GM18519 (cell line): ENCODE measurements at regions not wholly inside any gene's neighbourhood (a gene's known extent, or its start where the extent isn't known, plus 50 kb on each side); places are given as distances from the start of the nearest gene placed in this dataset.
A peak's percentile ranks its signal among the peaks of the same experiment; 100 is the strongest.
"Not testable (repeated sequence)": the region's sequence is repeated elsewhere in the genome, so short reads cannot be mapped to it uniquely, and the experiment has no call there.

Experiments
- ATAC-seq: cut with Tn5 transposase; IDR thresholded peaks from one replicate; pipeline ENCODE4 v1.9.1; 2021; ENCODE audit warnings: mild to moderate bottlenecking, moderate library complexity; ENCODE audit not compliant: unreplicated experiment, low FRiP score

GRCh38 chr22:47920380-47920959 is 1158.0 kb downstream of the TBC1D22A start:
- no peak for ATAC-seq

GRCh38 chr22:47919893-47920292 is 1157.4 kb downstream of the TBC1D22A start:
- no peak for ATAC-seq

- no peak for ATAC-seq
These were observed 1156.6 kb downstream of the TBC1D22A start for GRCh38 chr22:47919001-47919441.

GRCh38 chr22:47918276-47918921 is 1155.9 kb downstream of the TBC1D22A start:
- ATAC-seq = peak; percentile 71

GRCh38 chr22:47914481-47915097 is 1152.1 kb downstream of the TBC1D22A start:
- ATAC-seq = no peak

- ATAC-seq = no peak
These were observed 1140.3 kb downstream of the TBC1D22A start for GRCh38 chr22:47902646-47903180.

GRCh38 chr22:47901911-47902310 is 1139.5 kb downstream of the TBC1D22A start:
- ATAC-seq = no peak

GRCh38 chr22:47899894-47900293 is 1137.4 kb downstream of the TBC1D22A start:
- no peak for ATAC-seq

GRCh38 chr22:47898946-47899345 is 1136.5 kb downstream of the TBC1D22A start:
- no peak for ATAC-seq

GRCh38 chr22:47891609-47892008 is 1129.2 kb downstream of the TBC1D22A start:
- ATAC-seq = no peak

- no peak for ATAC-seq
These were observed 1126.4 kb downstream of the TBC1D22A start for GRCh38 chr22:47888817-47889216.

GRCh38 chr22:47884775-47885174 is 1122.3 kb downstream of the TBC1D22A start:
- no peak for ATAC-seq

GRCh38 chr22:47884200-47884599 is 1121.8 kb downstream of the TBC1D22A start:
- ATAC-seq = no peak

- no peak for ATAC-seq
These were observed 1121.3 kb downstream of the TBC1D22A start for GRCh38 chr22:47883757-47884156.

- ATAC-seq = no peak
These were observed 1116.9 kb downstream of the TBC1D22A start for GRCh38 chr22:47879346-47879745.

GRCh38 chr22:47878460-47878859 is 1116.0 kb downstream of the TBC1D22A start:
- ATAC-seq = no peak

GRCh38 chr22:47872761-47873535 is 1110.5 kb downstream of the TBC1D22A start:
- no peak for ATAC-seq

- no peak for ATAC-seq
These were observed 1103.2 kb downstream of the TBC1D22A start for GRCh38 chr22:47865626-47866025.

- no peak for ATAC-seq
These were observed 1099.9 kb downstream of the TBC1D22A start for GRCh38 chr22:47862394-47862793.

- not testable (repeated sequence) for ATAC-seq
These were observed 1098.5 kb downstream of the TBC1D22A start for GRCh38 chr22:47860907-47861306.
